Ovary (tissue), 7 donors: ENCODE measurements at regions not wholly inside any gene's neighbourhood (a gene's known extent, or its start where the extent isn't known, plus 50 kb on each side); places are given as distances from the start of the nearest gene placed in this dataset.

Source experiments
- DNase-seq, 5 donors: peaks; one replicate each; pipeline ENCODE4 v3.0.0-alpha.2; 2019 to 2020
- H3K27ac ChIP-seq, 2 donors: fragments of 200-600 bp; one replicate each; pipeline versions ENCODE4 v1.5.1 to v1.8.0; 2019 to 2022
- H3K27me3 ChIP-seq: fragments of 200-600 bp; one replicate; pipeline ENCODE4 v1.8.0; 2022
- H3K36me3 ChIP-seq: fragments of 200-600 bp; sonication (generic); one replicate; pipeline ENCODE4 v1.5.1; 2019
- H3K4me1 ChIP-seq: one replicate; pipeline ENCODE4 v1.8.1; 2013; ENCODE audit warnings: mild to moderate bottlenecking, moderate library complexity; ENCODE audit not compliant: insufficient read depth
- H3K4me3 ChIP-seq: fragments of 200-600 bp; sonication (generic); one replicate; pipeline ENCODE4 v1.5.1; 2017
- H3K9me3 ChIP-seq, 2 donors: fragments of 200-600 bp in 1 of 2; sonication (generic) in 1 of 2; one replicate each; pipeline versions ENCODE4 v1.5.1 to v1.8.1; 2013 to 2019; ENCODE audit warnings: mild to moderate bottlenecking in 1 of 2, moderate library complexity in 1 of 2
- CTCF ChIP-seq, 3 donors: fragments of 450-650 bp in 2 of 3; fragments of 200-600 bp in 1 of 3; IDR thresholded peaks; one replicate each; pipeline versions ENCODE4 v1.5.1 to v1.8.0; 2016 to 2022; ENCODE audit warnings: antibody characterized with exemption in 3 of 3, mild to moderate bottlenecking in 1 of 3
- EP300 ChIP-seq: sonication (generic); formaldehyde crosslinking; IDR thresholded peaks from one replicate; pipeline ENCODE4 v1.6.1; 2017; ENCODE audit warnings: antibody characterized with exemption
- POLR2A ChIP-seq: fragments of 450-650 bp; IDR thresholded peaks from one replicate; pipeline ENCODE4 v1.6.1; 2017; ENCODE audit warnings: antibody characterized with exemption, mild to moderate bottlenecking, moderate library complexity
- WGBS, 3 donors: extraction: QIAGEN DNeasy Blood & Tissue Kit in 1 of 3; methylation state at CpG; one replicate each; pipeline versions ENCODE4 v1.1.5 to v1.1.7; 2013 to 2017; 5-methylcytosine and 5-hydroxymethylcytosine counted together
- intact Hi-C, 4 donors: fragments of 100-400 bp; cut with DNase I; formaldehyde crosslinking; loops; one replicate each; pipeline versions ENCODE4 v1.11.0 to v1.15.1; 2022 to 2023
- donor health status: DM: no; HTN: no; CAD: no; lungs with moderate emphysema.
- donor health status: DM: no; HTN: no; CAD: no.
- donor health status: Bipolar disorder and iron deficiency.
- donor health status: DM: no; HTN: no; CAD: no.
- donor health status: DM: yes; HTN: yes; CAD: no.

GRCh38 chr6:167235421-167236238, 55.5 kb upstream of the UNC93A start:
- no peak overlapping the region for H3K27ac ChIP-seq
- WGBS, 3 donors: 91 to 93% (median 93%) methylated on average over 32 to 38 of the region's 38 CpGs
- no peaks in the 10 kb centered on the region for H3K36me3 ChIP-seq
- TF ChIP-seq POLR2A: no peak
- TF ChIP-seq EP300: no peak
- no peak for TF ChIP-seq CTCF (IDR thresholded peaks at IDR 0.05)
- H3K4me3 ChIP-seq: no peak overlapping the region
- no peak for DNase-seq
- no peaks in the 10 kb centered on the region for H3K9me3 ChIP-seq
- intact Hi-C loops: no loop called here
- no peaks in the 10 kb centered on the region for H3K27me3 ChIP-seq
- peaks cover 2% of the 10 kb centered on the region for H3K4me1 ChIP-seq

- Histone ChIP-seq H3K9me3 (no peaks in the 10 kb centered on the region), H3K4me3 (no peak overlapping the region), H3K27ac (no peak overlapping the region), H3K27me3 (no peaks in the 10 kb centered on the region), H3K4me1 (peaks cover 2% of the 10 kb centered on the region), H3K36me3 (no peaks in the 10 kb centered on the region)
- TF ChIP-seq POLR2A (no peak), CTCF (IDR thresholded peaks at IDR 0.05) (no peak), EP300 (no peak)
- intact Hi-C loops: no loop called here
- DNase-seq: no peak
- WGBS, 3 donors: 93 to 94% (median 94%) methylated on average over 14 to 16 of the region's 16 CpGs
Measured at GRCh38 chr6:167236239-167236571, 54.9 kb upstream of the UNC93A start.

- Histone ChIP-seq H3K27ac (no peak overlapping the region), H3K36me3 (no peaks in the 10 kb centered on the region), H3K27me3 (no peaks in the 10 kb centered on the region), H3K4me1 (peaks cover 2% of the 10 kb centered on the region), H3K9me3 (no peaks in the 10 kb centered on the region), H3K4me3 (no peak overlapping the region)
- TF ChIP-seq EP300 (no peak), CTCF (IDR thresholded peaks at IDR 0.05) (no peak), POLR2A (no peak)
- DNase-seq: no peak
- WGBS, 3 donors: 89 to 90% (median 89%) methylated on average over 14 of the region's 14 CpGs
- intact Hi-C loops: no loop called here
Measured at GRCh38 chr6:167237438-167238145, 53.5 kb upstream of the UNC93A start.

GRCh38 chr6:167238146-167238693, 52.9 kb upstream of the UNC93A start:
- Histone ChIP-seq H3K4me3 (no peak overlapping the region), H3K27me3 (no peaks in the 10 kb centered on the region), H3K36me3 (no peaks in the 10 kb centered on the region), H3K9me3 (no peaks in the 10 kb centered on the region), H3K27ac (no peak overlapping the region), H3K4me1 (peaks cover 2% of the 10 kb centered on the region)
- TF ChIP-seq POLR2A (no peak), CTCF (IDR thresholded peaks at IDR 0.05) (no peak), EP300 (no peak)
- intact Hi-C loops: no loop called here
- peak in 1 of 5 donors; percentile 40 for DNase-seq
- WGBS, 3 donors: 23 to 34% (median 27%) methylated on average over 14 of the region's 14 CpGs
